Myocyte (in vitro differentiated cells): ENCODE measurements at regions not wholly inside any gene's neighbourhood (a gene's known extent, or its start where the extent isn't known, plus 50 kb on each side); places are given as distances from the start of the nearest gene placed in this dataset.
"Not testable (repeated sequence)": the region's sequence is repeated elsewhere in the genome, so short reads cannot be mapped to it uniquely, and the experiment has no call there.

Source experiments
- DNase-seq: peaks from one replicate; pipeline ENCODE4 v3.0.0-alpha.2; 2012; ENCODE audit warnings: low read depth

GRCh38 chr1:83154306-83154705 lies 844.6 kb downstream of the TTLL7 start:
- DNase-seq = not testable (repeated sequence)

- DNase-seq = peak; percentile 19
Measured at GRCh38 chr1:83151167-83151898, 847.6 kb downstream of the TTLL7 start.

GRCh38 chr1:83150479-83150878 lies 848.5 kb downstream of the TTLL7 start:
- DNase-seq = not testable (repeated sequence)

GRCh38 chr1:83145820-83146219 lies 853.1 kb downstream of the TTLL7 start:
- DNase-seq = not testable (repeated sequence)

GRCh38 chr1:83142802-83143201 lies 856.1 kb downstream of the TTLL7 start:
- not testable (repeated sequence) for DNase-seq

GRCh38 chr1:83135524-83136157 lies 863.3 kb downstream of the TTLL7 start:
- DNase-seq = not testable (repeated sequence)

- DNase-seq = not testable (repeated sequence)
Measured at GRCh38 chr1:83134322-83135014, 864.5 kb downstream of the TTLL7 start.

GRCh38 chr1:83131692-83131955 lies 867.3 kb downstream of the TTLL7 start:
- DNase-seq = no peak

GRCh38 chr1:83130886-83131691 lies 867.8 kb downstream of the TTLL7 start:
- DNase-seq = no peak

- no peak for DNase-seq
Measured at GRCh38 chr1:83129107-83129506, 869.8 kb downstream of the TTLL7 start.

- DNase-seq = no peak
Measured at GRCh38 chr1:83125456-83125855, 873.5 kb downstream of the TTLL7 start.

GRCh38 chr1:83123019-83123418 lies 875.9 kb downstream of the TTLL7 start:
- DNase-seq = no peak

GRCh38 chr1:83118472-83118871 lies 880.5 kb downstream of the TTLL7 start:
- no peak for DNase-seq

- DNase-seq = not testable (repeated sequence)
Measured at GRCh38 chr1:83117030-83117429, 881.9 kb downstream of the TTLL7 start.

- DNase-seq = no peak
Measured at GRCh38 chr1:83115785-83116184, 883.1 kb downstream of the TTLL7 start.

- DNase-seq = no peak
Measured at GRCh38 chr1:83114136-83114834, 884.6 kb downstream of the TTLL7 start.

- DNase-seq = no peak
Measured at GRCh38 chr1:83113652-83114051, 885.3 kb downstream of the TTLL7 start.

- DNase-seq = no peak
Measured at GRCh38 chr1:83112248-83112885, 886.6 kb downstream of the TTLL7 start.

- DNase-seq = no peak
Measured at GRCh38 chr1:83110156-83110555, 888.8 kb downstream of the TTLL7 start.

GRCh38 chr1:83109692-83110091 lies 889.2 kb downstream of the TTLL7 start:
- DNase-seq = no peak

- no peak for DNase-seq
Measured at GRCh38 chr1:83104558-83104957, 894.4 kb downstream of the TTLL7 start.
